ENCODE measurements at regions not wholly inside any gene's neighbourhood (a gene's known extent, or its start where the extent isn't known, plus 50 kb on each side); places are given as distances from the start of the nearest gene placed in this dataset.

DNA sequence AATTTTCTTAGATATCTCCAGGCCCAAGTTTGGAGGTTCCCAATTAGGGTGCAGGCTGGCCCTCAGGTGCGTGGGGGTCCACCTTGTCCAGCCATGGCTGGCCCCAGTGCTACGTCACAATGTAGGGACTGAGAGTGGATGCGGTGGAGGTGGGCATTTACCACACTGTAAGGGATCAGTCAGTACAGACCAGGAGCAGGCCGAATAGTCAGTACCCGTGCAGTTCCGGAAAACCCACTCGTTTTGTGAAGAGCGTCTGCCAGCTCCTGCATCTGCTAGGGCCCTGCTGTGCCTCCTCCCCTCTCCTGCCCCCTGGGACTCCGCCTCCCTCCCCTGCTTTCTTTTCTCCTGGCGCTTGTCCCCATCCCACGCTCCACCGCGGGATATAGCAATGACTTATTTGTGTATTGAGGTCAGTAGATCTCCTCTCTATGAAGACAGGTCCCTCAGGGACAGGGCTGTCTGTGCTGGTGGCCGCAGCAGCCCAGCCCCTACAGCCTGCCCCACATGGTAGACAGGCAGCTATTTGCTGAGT, 50.4 kb upstream of the SEPTIN5 start:
- DNase-seq: no peak

DNA sequence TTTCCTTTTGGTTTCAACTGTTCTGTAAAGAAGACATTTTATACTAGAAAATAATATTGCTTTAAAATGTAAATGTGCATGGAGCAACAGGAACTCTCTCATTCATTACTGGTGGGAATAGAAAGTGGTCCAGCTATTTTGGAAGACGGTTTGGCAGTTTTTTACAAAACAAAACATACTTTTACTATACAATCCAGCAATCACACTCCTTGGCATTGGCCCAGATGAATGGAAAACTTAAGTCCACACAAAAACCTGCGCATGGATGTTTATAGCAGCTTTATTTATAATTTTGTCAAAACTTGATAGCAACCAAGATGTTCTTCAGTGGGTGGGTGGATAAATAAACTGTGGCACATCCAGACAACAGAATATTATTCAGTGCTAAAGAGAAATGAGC, 49.9 kb upstream of the SEPTIN5 start:
- no peak for DNase-seq

All from NCI-H1930 (cell line).